PC-3 (cell line): ENCODE measurements at regions not wholly inside any gene's neighbourhood (a gene's known extent, or its start where the extent isn't known, plus 50 kb on each side); places are given as distances from the start of the nearest gene placed in this dataset.

Experiments
- CTCF ChIP-seq: fragments of 300-600 bp; sonication (generic); conservative IDR thresholded peaks from 2 replicates; pipeline ENCODE4 v1.5.1; 2017; ENCODE audit warnings: antibody characterized with exemption, low read depth, mild to moderate bottlenecking, low read length
- EZH2 ChIP-seq: fragments of 300-600 bp; sonication (generic); IDR thresholded peaks from one replicate; pipeline ENCODE4 v1.6.1; 2017; ENCODE audit warnings: antibody characterized with exemption, mild to moderate bottlenecking, low read length; ENCODE audit not compliant: unreplicated experiment
- EZH2phosphoT487 ChIP-seq: fragments of 300-600 bp; sonication (generic); IDR thresholded peaks from 2 replicates; pipeline ENCODE4 v1.6.1; 2018; ENCODE audit warnings: mild to moderate bottlenecking, antibody characterized with exemption, low read length, borderline replicate concordance

GRCh38 chr5:4243479-4244264 lies 648.0 kb downstream of the IRX1 start:
- no peak for TF ChIP-seq EZH2
- no peak for TF ChIP-seq CTCF
- no peak for TF ChIP-seq EZH2phosphoT487
